ENCODE measurements at regions not wholly inside any gene's neighbourhood (a gene's known extent, or its start where the extent isn't known, plus 50 kb on each side); places are given as distances from the start of the nearest gene placed in this dataset.

DNA sequence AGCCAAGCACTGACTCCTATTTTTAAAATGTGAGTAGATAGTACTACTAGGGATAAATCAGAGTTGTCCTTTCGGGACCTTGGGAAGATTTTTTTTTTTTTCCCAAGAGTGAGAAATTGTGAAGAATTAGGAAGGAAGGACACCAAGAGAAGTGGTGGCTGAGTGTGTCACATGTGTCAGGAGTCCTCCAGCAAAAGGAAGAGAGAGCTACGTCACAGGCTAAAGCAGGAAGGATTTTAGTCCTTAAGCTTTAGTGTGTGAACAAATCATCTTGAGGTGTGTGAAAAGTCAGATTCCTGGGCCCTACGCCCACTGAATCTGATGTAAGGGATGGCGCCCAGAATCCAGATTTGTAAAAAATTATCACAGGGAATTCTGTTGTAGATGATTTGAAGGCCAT is 172.7 kb downstream of the SERPINI1 start:
- TF ChIP-seq, protein P1, sequence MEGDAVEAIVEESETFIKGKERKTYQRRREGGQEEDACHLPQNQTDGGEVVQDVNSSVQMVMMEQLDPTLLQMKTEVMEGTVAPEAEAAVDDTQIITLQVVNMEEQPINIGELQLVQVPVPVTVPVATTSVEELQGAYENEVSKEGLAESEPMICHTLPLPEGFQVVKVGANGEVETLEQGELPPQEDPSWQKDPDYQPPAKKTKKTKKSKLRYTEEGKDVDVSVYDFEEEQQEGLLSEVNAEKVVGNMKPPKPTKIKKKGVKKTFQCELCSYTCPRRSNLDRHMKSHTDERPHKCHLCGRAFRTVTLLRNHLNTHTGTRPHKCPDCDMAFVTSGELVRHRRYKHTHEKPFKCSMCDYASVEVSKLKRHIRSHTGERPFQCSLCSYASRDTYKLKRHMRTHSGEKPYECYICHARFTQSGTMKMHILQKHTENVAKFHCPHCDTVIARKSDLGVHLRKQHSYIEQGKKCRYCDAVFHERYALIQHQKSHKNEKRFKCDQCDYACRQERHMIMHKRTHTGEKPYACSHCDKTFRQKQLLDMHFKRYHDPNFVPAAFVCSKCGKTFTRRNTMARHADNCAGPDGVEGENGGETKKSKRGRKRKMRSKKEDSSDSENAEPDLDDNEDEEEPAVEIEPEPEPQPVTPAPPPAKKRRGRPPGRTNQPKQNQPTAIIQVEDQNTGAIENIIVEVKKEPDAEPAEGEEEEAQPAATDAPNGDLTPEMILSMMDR (IDR thresholded peaks at IDR 0.05; ENCODE audit: borderline replicate concordance, extremely low read depth, low read length, poor library complexity, severe bottlenecking): no peak
- no peak for TF ChIP-seq EZH2 (IDR thresholded peaks at IDR 0.05; ENCODE audit: borderline replicate concordance, low read depth, low read length, severe bottlenecking)

Measured in DND-41 (cell line).